Activated CD8-positive, alpha-beta memory T cell treated with anti-CD3 and anti-CD28 coated beads, Interleukin-2, amount 50 U/mL, for 24 hours (primary cell): ENCODE measurements at regions not wholly inside any gene's neighbourhood (a gene's known extent, or its start where the extent isn't known, plus 50 kb on each side); places are given as distances from the start of the nearest gene placed in this dataset.

Experiments used
- DNase-seq: peaks from one replicate; pipeline ENCODE4 v3.0.0-alpha.2; 2020; ENCODE audit errors: extremely low read depth

DNA sequence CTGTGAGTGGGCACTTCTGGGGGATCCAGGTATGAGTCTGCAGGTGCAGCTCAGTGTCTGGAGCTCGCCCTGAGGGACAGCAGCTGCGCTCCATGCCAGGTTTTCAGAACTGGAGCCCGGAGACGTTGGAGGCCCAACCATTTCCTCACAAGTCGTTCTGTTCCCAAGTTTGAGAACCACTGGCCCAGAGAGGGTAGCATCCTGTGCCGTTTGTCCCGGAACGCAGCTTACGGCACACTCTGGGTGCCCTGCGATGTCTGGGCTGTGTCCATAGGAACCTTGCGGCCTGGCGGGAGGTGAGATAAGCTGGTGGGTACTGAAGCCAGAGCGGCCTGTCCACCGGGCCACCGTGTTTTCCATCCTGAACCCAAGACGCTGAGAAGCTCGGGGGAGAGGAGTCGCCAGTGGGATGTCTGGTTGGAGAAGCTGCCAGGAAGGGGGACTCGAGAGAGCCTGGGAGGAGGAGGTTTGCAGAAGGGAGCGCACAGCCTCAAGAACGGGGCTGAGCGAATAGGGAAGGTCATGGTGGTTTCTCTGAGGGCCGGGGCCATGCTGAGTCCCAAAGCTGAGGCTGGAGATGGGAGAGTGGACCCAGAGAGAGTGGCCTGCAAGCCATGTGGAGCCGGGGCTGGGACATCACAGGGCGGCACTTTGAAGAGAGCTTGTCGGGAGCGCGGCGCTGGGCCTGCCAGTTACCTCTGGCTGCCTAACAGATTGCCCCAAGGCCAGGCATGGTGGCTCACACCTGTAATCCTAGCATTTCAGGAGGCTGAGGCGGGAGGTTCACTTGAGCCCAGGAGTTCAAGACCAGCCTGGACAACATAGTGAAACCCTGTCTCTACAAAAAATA lies 211.0 kb upstream of the GSE1 start:
- DNase-seq = no peak

DNA sequence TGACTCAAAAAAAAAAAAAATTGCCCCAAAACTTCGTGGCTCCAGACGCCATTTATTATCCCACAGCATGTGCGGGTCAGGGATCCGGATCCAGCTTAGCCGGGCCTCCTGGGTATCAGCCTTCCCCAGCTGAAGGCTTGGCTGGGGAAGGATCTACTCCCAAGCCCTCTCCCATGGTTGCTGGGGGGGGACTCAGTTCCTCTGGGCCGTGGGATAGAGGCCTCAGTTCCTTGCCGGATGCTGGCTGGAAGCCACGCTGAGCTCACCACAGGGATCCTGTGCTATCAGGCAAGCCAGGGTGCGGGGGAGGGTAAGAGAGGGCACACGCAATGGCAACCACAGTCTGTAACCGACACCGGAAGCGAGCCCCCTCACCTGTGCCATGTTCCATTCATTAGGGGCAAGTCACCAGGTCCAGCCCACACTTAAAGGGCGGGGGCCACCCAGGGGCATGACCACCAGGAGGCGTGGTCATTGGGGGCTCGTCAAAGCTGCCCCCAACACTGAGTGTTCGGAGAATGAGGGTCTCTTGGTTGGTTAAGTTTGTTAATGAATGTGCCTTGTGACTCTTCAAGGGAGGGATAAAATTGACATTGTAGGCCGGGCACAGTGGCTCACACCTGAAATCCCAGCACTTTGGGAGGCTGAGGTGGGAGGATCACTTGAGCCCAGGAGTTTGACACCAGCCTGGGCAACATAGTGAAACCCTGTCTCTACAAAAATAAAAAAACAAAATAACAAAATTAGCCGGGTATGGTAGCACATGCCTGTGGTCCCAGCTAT lies 210.0 kb upstream of the GSE1 start:
- DNase-seq = no peak

DNA sequence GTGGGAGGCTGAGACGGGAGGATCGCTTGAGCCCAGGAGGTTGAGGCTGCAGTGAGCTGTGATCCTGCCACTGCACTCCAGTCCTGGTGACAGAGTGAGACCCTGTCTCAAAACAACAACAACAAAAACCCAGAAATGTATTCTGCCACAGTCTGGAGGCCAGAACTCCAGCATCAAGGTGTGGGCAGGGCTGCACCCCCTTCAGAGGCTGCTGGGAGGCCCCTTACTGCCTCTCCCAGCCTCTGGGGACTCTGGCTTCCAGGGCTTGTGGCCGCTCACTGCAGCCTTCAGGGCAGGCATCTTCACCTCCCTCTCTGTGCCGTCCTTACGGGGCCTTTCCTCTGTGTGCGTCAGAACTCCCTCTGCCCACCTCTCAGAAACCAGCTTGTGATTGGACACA lies 209.4 kb upstream of the GSE1 start:
- no peak for DNase-seq

DNA sequence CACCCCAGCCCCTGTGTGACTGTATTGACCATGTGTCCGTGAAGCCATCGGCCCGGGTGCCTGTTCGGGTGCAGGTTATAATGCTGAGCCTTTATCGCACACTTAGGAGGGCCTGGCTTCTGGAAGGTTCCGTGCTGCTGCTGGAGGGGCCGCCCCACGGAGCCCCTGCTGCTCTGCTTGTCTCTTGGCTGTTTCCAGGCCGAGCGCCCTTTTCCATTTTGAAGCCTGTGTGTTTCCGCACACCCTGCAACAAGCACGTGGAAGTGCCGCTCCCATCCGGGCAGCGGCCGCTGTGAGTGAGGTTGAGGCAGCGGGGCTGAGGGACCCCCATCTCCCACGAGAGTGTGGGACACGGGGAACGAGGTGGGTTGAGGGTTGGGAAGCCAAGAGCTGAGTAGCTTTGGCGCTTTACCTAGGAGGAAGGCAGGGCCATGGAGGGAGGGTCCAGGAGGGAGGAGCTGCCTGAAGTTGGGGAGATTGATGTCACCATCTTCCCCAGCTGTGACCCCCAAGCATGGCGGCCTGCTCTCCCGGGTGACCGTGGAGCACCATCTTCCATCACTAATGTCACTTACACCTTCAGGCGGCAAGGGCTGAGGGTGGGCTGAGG lies 200.1 kb upstream of the GSE1 start:
- no peak for DNase-seq

DNA sequence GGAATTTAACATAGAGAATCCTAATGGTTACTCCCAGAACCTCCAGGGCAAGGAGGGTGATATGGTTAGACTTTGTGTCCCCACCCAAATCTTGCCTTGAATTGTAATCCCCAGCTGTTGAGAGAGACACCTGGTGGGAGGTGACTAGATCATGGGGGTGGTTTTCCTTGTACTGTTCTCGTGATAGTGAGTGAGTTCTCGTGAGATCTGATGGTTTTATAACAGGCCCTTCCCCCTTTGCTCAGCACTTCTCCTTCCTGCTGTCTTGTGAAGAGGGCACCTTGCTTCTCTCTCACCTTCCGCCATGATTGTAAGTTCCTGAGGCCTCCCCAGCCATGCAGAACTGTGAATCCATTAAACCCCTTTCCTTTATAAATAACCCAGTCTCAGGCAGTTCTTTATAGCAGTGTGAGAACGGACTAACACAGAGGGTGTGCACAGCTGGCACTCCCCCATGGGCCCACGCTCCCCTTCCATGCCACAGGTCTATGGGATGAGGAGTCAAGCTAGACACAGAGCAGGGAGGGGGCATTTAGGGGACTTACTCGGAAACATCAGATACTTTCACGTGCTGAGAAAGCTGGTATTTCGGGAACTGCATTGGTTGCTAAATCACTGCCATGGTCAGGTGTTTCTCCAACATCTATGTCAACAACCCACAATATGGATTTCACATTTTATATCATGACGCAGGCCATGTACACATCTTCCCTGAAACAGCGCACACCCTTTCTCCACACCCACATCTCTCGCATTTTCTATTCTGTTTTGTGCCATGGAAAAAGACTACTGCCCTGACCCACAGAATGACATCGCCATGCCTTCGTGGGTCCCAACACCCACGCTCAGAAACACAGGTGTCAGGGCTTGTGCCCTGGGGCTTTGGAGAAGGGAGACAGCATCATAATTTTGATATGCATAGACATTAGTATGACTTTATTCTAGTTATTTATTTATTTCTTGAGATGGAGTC lies 199.1 kb upstream of the GSE1 start:
- DNase-seq = no peak

DNA sequence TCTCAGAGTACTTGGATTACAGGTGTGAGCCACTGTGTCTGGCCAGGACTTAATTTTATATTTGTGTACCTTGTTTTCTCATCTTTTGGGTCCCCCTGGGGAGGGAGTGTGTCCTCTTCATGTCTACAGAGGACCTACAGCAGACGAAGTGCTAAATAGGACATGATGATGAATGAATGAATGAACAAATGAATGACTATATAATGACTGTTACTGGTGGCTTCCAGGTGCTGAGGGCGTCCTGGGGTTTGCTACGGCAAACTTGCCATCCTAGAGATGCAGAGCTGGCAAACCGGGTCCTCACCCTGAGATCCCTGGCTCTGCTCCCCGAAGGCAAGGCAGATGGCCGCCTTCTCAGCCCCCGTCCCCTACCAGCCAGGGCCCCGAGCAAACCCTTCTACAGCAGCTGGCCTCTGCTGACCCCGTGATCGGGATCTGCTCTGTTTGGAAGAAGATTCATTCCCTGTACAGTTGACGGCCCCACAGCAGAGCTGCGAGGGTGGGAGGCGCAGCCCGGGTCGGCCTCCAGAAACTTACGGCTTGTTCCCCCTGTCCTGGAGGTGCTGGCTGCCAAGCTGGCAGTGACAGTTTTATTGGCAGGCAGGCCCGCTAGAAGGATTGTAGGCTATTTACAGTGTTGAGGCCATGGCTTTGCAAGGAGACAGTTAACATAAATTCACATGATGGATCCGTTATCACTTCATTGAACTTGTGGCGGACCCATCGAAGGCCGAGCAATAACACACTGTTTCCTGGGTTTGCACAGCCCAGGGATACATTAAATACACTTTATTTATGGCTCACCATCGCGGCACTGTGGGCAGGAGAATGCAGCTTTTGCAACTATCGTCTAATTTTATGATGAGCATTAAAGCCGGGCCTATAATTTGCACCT lies 197.7 kb upstream of the GSE1 start:
- no peak for DNase-seq

DNA sequence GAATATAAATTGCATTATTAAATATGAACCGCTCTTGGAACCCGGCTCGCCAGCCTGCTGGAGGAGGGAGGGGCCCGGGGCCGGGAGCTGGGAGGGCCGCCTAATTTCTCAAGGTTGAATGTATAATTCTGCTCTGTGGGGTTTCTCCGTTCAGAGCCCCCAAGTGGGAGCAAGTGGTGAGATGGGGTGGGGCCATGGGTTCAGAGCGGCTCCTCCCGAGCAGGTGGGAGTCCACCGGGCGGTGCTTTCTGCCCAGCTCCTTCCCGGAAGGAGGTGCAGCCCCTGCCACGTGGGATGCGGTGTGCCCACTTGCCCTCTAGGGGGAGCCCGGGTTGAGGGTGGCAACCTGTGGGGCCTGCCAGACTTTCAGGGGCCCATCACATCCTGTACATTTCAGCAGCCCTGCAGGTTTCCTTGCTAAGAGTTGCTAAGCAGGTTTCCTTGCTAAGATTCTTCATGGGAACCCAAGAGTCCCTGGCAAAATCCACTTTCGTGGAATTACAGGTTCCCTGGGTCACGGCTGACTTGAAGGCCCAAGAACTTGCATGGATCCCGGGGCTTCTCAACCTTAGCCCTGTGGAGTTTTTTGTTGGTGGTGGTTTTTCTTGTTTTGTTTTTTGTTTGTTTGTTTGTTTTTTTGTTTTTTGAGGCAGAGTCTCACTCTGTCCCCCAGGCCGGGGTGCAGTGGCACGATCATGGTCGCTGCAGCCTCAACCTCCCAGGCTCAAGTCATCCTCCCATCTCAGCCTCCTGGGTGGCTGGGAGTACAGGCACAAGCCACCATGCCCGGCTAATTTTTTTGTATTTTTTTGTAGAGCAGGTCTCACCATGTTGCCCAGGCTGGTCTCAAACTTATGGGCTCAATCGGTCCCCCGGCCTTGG lies 196.7 kb upstream of the GSE1 start:
- DNase-seq = peak; percentile 45

DNA sequence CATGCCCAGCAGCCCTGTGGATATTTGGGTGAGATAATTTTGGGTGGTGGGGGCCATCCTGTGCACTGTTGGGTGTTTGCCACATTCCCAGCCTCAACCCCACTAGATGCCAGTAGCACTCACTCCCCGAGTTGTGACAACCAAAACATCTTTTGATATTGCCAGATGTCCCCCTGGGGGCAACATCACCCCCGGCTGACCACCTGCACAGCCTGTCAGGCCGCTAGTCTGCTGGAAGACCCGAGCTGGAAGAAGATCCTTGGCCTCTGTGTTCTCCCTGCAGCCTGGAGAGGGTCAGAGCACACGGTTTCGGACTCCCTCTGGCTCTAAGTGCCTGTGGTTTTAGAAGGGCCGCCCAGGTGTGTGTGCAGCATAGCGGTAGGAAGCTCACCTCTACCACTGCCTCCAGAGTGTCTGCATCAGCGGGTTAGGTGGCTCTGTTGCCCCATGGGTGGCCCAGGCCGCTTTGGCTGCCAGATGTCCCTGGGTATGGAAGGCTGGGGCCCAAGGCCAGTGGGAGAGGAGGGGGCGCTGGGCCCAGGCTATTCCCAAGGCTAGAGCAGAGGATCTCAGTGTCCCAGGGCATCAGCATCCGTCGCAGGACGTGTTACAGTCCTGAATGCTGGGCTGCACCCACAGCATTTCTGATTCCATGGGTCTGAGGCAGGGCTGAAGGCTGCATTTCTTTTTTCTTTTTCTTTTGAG lies 195.8 kb upstream of the GSE1 start:
- DNase-seq = no peak

DNA sequence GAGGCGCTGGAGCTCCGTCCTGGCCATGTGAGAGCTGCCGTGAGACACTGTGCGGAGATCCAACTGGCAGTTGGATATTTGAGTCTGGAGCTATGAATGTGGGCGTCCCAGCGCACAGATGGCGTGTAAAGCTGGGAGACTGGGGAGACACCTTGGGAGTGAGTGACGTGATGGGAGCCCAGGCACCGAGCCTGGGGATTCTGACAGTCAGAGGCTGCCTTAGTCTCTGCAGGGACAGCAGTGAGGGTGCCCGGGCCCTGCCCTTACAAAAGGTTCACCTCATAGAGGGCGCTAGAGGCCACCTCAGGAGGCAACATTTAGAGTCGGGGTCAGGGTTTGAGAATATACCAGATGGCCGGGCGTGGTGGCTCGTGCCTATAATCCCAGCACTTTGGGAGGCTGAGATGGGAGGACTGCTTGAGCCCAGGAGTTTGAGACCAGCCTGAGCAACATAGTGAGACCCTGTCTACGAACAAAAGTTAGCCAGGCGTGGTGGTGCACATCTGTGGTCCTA lies 194.1 kb upstream of the GSE1 start:
- DNase-seq = no peak

DNA sequence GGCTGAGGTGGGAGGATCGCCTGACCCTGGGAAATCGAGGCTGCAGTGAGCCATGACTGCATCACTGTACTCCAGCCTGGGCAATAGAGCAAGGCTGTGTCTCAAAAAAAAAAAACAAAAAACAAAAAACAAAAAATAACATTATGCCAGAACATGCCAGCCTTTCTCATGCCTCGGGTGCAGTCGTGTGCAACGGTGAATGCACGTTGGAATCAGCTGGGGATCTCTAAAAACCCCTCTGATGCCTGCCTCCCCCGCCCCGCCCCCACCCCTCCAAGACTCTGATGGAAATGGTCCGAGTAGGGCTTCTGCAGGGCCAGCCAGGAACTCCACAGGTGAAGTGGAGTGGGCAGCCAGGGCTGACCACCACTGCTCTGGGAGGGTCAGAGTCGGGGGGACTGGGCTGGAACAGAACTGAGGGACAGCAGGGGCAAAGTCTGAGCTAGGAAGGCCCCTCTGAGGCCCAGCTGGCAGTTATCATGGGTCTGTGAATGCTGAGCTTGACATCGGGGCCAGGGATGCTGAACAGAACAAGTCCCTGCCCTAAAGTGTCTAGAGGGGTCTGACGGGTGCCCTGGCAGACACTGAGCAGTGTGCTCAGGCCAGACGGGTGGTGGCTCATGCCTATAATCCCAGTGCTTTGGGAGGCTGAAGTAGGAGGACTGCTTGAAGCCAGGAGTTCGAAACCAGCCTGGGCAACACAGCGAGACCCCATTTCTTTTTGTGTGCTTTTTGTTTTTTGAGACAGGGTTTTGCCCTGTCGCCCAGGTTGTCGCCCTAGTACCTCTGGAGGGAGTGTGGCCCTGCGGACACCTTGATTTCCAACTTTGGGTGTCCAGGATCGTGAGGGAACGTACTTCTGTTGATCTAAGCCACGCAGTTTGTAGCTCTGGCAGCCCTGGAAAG lies 193.4 kb upstream of the GSE1 start:
- DNase-seq = no peak

DNA sequence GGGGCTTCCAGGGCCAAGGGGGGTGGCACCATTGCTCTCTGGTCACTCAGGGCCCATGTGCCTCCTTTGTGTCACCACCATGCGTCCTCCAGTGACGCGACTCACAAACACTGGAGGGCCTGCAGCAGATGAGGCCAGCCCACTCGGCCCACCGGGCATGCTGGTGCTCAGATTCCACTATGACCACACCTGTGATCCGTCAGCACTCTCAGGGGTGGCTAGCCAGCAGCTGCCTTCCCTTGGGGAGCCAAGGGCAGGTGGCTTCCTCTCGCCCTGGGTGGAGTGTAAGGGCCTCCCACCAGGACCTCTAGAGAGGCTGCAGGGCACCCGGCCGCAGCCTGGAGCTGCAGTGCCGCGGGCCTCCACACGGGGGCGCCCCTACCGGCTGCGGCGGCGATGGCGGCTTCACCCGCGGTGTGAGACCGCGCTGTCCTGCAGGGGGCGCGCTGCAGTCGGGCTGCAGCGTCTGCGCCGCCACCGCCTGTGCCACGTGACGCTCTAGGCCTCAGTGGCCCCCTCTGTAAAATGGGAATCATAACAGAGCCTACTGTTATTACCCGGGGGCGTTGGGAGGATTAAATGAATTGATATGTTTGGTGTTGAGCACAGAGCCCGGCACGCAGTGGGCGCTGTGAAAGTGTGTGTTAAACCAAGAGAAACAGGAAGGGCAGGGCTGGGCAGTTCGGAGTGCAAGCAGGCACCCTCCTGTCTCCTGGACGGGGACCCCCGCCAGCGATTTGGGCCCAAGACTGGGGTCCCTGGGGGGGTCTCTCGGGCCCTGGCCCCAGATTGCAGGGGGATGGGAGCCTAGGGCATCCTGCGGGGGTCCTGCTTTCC lies 192.4 kb upstream of the GSE1 start:
- DNase-seq = peak; percentile 23

DNA sequence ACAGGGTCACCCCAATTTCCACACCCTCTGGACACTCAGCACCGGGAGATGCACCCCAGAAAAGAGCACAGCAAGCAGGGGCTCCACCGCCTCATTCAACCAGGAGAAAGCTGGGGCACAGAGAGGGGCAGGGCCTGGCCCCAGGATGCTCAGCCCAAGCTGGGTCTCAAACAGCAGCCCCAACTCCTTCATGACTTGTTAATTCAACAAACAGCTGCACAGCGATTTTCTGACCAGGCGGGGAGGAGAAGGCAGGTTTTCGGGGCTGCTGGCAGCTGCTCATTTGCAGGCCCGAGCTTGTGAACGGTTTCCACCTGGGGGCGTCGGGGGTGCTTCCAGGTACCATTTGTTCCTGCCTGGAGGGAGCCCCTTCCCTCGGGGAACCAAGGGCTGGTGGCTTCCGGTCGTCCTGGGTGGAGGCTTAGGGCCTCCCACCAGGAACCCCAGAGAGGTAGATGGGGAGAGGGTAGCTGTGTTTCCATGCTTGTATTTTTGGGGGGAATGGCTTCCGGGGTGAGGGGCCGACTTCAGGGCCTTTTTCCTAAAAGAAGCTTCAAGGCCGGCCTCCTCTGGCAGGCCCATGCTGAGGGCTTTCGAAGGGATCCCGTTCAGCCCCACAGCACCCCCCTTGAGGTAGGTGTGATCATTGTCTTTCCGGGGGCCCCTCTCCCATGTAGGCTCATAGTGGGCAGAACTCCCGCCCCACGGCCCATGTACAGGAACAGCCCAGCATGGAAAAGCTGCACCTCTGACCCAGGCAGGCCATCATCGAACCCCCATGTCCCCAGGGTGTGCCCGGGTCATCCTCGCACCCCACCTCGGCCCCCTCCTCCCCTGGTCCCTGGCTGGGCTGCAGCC lies 191.6 kb upstream of the GSE1 start:
- no peak for DNase-seq

DNA sequence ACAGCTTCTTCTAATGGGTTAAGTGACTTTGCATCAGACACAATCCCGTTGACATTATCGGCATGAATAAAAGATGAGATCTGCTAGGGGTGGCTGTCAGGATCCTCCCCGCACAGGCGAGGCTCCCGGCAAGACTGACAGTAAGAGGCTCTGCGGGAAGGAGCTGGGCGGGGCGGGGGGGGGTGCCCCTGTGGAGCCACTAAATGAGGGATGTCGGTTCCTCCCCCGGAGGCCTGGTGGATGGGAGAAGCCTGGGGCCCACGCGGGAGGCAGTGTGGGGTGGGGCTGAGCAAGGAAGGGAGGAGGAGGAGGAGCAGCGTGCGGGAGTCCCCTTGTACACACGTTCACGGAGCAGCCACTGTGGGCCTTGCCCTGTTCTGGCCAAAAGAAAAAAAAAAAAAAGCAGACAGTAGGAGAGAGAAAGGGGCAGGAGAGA lies 190.9 kb upstream of the GSE1 start:
- DNase-seq = no peak

DNA sequence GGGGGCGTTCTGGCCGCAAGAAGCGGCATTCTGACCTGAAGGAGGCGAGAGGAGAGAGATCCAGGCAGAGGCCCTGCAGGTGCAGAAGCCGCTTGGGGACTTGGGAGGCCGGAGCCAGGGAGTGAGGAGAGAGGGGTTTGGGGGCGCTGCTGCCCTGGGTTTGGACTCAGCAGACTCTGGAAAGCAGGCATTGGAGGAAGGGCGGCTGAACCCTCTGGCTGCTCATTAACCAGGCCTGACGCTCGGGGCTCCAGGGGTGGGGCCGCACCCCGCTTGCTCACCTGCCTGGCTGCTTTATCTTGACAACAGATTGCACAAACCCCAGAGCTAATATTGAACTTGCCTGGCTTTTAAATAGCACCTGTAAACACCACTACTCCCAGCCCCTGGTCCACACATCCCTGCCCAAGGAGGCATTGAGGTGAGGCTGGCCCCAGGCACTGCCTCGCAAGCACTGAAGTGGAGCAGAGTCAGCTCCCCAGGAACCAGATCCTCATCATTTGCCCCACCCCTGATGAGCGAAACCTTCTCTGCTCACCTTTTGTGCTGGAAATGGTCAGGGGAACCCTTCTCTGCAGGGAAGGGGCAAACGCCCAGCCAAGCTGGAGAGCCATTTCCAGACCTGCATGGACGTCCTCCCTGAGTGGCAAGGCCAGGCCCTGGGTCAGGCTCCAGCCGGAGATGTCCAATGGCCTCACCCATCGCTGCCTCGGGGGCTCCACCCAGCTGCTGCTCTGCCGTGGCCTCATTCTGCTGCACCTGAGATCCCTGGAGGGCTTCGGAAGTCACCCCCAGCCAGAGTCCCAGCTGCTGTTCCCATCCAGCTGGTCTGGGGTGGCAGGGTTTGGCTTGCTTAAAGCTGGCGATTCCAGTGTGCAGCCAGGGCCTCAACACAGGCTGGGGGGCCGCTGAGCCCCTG lies 190.2 kb upstream of the GSE1 start:
- no peak for DNase-seq

DNA sequence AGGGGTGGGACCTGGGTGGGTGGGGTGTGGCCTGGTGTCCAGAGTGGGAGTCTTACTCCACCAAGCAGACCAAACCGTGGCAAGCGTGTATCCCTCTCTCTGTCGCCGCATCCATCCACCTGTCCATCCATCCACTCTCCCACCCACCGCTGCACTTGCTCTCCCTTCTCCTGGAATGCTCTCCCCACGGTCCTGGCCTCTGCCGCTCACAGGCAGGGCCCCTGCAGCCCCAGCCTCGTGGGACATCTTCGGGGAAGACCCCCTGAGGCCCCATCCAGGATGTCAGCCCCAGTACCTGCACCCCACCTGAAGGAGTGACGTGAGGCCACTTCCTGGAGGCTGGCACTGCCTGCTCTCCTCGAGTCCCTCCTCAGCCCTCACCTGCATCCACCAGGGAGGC lies 189.5 kb upstream of the GSE1 start:
- DNase-seq = no peak
